ENCODE measurements at regions not wholly inside any gene's neighbourhood (a gene's known extent, or its start where the extent isn't known, plus 50 kb on each side); places are given as distances from the start of the nearest gene placed in this dataset.

DNA sequence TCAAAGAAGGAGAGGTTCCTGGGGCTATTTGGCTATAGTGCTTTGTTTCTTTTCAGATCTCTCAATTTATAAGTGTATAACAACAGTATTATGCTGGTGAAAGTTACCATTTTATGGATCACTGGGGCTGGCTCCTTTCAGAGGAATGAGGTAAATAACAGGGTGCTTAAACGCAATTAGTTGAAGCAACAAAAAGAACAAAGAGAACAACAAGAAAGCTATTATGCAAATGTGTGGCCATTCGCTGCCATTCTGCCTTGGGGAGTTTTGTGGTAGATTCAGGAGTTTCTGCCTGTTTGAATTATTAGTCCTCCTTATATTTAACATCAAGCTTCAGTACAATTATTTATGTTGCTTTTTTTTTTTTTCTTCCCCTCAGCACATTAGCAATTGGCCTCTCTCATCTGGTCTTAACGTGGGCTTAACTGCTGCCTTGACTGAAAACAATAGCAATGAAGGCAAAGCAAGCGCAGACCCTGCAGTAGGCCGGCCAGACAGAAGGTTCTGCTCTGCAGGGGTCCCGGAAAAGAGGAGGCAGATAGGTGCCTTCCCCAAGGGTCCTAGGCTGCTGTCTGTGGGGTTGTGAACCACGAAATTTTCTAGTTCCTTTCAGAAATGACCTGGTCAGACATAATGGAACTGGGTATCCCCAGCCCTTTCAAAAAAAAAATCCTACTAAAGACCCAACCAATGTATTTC is 339.9 kb upstream of the PODXL start:
- no peak for DNase-seq

DNA sequence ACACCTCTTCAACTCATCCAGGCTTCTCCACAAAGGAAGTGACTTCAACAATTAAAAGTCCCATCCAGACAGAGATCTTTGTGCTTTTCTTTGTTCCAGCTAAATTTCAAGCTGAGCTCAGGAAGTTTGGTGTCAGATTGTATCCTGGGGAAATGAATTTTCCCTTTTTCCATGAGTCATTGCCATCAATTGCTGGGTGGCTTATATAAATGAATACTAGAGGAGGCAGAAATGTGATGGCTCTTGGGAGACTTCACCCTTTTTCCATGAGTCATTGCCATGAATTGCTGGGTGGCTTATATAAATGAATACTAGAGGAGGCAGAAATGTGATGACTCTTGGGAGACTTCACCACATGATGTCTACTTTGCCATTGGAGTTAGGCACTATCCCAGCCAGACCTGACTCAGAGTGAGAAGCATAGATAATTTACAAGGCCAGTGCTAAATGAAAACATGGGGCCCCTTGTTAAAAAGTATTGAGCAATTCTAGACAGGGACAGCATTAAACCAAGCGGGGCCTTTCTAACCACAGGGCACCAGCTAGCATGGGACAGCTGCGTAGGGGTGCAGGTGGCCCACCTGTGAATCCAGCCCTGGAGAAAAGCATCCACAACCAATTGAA is 339.2 kb upstream of the PODXL start:
- DNase-seq = no peak

GRCh38 chr7:131893631-131894340 is 337.4 kb upstream of the PODXL start:
- DNase-seq = no peak

DNA sequence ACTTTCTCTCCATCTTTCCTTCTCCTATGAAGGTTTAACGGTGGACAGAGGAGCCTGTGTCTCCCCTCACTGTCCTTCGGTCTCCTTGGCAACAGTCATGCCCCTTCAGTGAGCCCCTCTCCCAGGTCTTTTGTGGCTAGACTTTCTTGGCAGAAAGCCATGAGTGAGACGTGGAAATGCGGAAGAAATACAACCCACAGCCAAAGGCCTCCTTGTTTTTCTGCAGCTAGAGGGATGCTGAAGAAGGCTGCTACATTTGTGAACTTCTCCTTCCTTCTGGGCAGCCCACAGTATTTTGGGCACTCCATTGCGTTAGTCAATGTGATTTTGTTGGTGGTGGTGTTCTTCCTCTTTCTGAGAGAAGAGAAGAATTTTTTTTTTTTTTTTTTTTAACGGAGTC is 333.7 kb upstream of the PODXL start:
- DNase-seq = no peak

DNA sequence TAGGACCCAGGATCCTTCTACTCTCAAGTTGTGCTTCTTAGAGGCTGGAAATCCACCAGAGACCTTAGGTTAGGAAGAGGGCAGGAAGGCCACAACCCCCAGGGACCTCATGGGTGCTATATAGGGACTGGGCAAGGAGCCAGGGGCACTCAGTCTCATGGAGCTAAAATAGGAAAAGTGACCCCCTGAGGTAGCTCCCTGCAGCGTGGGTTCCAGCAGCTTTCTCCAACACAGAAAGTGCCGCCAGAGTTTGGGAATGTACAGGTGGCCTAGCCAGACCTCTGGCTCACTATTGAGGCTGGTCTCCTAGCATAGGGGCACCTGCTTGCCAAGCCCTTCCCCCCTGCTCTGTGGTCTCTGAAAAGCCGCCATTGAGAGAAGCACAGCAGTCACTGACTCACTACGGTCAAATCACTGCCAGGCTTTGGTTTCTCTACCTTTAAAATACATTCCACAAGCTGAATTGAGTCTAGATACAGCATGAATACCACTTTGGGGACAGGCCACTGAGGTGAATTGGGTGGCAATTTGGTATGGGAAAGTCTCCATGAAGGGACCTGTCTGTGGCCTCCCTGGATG is 333.2 kb upstream of the PODXL start:
- no peak for DNase-seq

- no peak for DNase-seq
Observed at GRCh38 chr7:131883769-131884168, 327.3 kb upstream of the PODXL start.

DNA sequence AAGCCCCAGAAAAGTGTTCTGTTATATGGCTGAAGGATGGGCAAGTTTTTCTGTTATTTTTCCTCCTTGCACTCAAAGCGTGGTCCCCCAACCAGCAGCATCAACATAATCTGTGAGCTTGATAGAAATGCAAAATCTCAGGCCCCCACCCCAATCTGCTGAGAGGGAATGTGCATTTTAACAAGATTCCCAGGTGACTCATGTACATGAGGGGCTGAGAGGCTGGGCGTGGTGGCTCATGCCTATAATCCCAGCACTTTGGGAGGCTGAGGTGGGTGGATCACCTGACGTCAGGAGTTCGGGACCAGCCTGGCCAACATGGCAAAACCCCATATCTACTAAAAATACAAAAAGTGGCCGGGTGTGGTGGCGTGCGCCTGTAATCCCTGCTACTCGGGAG is 326.8 kb upstream of the PODXL start:
- no peak for DNase-seq

DNA sequence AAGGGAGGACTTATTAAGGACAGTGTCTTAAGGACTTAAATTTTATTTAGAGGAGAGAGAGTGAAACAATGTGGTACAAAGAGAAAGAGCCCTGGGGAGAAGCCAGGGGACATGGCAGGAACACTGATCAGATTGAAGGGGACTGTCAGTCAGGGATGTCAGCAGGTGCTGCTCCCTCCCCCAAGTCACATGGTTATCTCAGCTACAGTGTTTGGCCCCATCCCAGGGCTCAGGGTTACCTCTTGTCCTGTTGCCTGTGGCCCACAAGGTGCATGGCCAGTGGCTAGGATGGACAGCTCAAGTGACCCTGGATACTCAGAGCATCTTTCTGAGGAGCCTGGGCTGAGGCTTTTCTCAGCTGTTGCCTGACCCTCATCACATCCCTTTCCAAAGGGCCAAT is 325.9 kb upstream of the PODXL start:
- DNase-seq = no peak

DNA sequence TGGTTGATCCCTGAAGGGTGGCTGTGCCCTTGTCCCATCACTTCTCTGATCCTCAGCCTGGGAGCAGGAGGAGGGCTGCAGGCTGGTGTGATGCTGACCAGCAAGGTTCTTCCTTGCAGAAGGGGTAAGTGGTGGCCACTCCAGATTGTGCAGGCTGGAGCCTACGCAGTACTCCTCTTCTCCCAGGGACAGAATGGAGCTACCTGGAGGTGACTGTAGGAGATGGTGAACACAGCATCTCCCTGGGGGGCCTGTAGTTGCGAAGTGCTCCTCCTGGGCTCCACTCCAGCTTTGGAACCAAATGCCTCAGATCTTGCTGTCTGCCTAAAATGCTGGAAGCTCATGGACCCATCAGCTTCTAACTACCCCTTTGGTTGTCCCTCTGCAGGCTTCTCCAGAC is 323.6 kb upstream of the PODXL start:
- no peak for DNase-seq

- DNase-seq = no peak
Observed at GRCh38 chr7:131879424-131879823, 323.0 kb upstream of the PODXL start.

- DNase-seq = no peak
Observed at GRCh38 chr7:131878777-131879176, 322.3 kb upstream of the PODXL start.

DNA sequence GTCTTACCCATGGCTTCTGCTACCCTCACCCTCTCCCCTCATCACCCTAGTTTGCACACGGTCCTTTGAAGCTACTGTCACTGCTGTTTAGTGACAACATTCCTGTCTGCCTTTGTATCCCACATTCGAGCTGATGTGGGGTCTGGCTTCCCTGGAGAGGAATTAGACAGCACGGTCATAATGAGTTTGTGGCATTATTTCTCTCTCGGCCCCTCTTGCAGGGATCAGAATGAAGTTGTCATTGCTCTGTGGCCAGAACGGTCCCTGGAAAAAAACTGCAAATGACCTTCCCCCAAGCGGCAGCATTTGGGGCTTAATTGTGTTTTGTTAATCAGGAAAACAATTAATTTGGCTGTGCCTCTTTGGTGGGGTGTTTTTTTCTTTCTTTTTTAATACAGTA is 317.2 kb upstream of the PODXL start:
- DNase-seq = no peak

GRCh38 chr7:131869986-131870385 is 313.6 kb upstream of the PODXL start:
- DNase-seq = no peak

GRCh38 chr7:131869169-131869844 is 312.9 kb upstream of the PODXL start:
- DNase-seq = no peak

GRCh38 chr7:131867461-131867860 is 311.0 kb upstream of the PODXL start:
- no peak for DNase-seq

DNA sequence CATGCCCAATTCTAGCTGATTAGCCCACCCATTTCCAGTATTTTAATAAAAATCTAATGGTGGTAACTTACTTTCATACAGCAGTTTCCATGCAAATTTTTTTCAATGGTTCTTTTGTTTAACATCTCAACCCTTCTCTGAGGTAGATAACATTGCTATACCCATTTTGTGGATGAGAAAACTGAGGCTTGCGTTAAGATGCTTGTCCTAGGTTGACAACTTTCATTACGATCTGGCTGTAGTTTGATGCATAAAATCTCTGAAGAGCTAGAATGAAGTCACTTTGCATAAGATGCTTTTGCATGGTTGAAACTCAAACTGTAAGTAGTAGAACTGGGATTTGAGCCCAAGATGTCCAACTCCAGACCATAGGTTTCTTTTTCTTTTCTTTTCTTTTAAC is 309.5 kb upstream of the PODXL start:
- no peak for DNase-seq

GRCh38 chr7:131861620-131862346 is 305.4 kb upstream of the PODXL start:
- no peak for DNase-seq

- DNase-seq = peak; percentile 43
Observed at GRCh38 chr7:131859147-131859821, 302.9 kb upstream of the PODXL start.

DNA sequence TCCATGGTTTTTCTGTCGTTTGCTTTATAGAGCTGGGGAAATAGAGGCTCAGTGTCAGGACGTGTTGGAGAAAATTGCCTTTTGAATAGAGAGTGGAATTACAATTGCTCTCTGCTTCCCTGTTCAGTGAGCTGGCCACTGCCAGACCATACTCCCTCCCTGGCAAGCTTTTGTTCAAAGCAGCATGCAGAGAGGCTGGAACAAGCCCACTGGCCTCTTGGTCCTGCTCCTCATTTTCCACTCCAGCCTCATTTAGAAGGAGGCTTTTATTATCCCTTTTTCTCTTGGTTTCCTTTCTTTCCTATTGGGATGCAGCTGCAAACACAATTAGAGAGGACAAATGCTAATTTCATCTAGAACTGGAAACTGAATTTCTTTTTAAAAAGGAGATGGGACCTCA is 302.2 kb upstream of the PODXL start:
- DNase-seq = peak; percentile 31

GRCh38 chr7:131849472-131849871 is 293.0 kb upstream of the PODXL start:
- no peak for DNase-seq

GRCh38 chr7:131848033-131848432 is 291.6 kb upstream of the PODXL start:
- no peak for DNase-seq
